GM19328 (cell line): ENCODE measurements at regions not wholly inside any gene's neighbourhood (a gene's known extent, or its start where the extent isn't known, plus 50 kb on each side); places are given as distances from the start of the nearest gene placed in this dataset.
"Not testable (repeated sequence)": the region's sequence is repeated elsewhere in the genome, so short reads cannot be mapped to it uniquely, and the experiment has no call there.

ENCODE experiments used
- ATAC-seq: cut with Tn5 transposase; IDR thresholded peaks from one replicate; pipeline ENCODE4 v1.9.1; 2021; ENCODE audit warnings: mild to moderate bottlenecking, moderate library complexity; ENCODE audit not compliant: unreplicated experiment

- ATAC-seq: not testable (repeated sequence)
Measured at GRCh38 chr1:206404309-206405027, 65.8 kb upstream of the IKBKE start.

GRCh38 chr1:206405282-206405681 is 65.0 kb upstream of the IKBKE start:
- not testable (repeated sequence) for ATAC-seq

- ATAC-seq: not testable (repeated sequence)
Measured at GRCh38 chr1:206408371-206409288, 61.6 kb upstream of the IKBKE start.

GRCh38 chr1:206411321-206411720 is 59.0 kb upstream of the IKBKE start:
- no peak for ATAC-seq

- no peak for ATAC-seq
Measured at GRCh38 chr1:206415942-206416341, 54.3 kb upstream of the IKBKE start.

GRCh38 chr1:206417774-206418614 is 52.3 kb upstream of the IKBKE start:
- no peak for ATAC-seq

GRCh38 chr1:206419250-206419649 is 51.0 kb upstream of the IKBKE start:
- no peak for ATAC-seq

GRCh38 chr1:206419783-206420182 is 50.5 kb upstream of the IKBKE start:
- no peak for ATAC-seq

- no peak for ATAC-seq
Measured at GRCh38 chr1:206420471-206420870, 49.8 kb upstream of the IKBKE start.
